ENCODE measurements at regions not wholly inside any gene's neighbourhood (a gene's known extent, or its start where the extent isn't known, plus 50 kb on each side); places are given as distances from the start of the nearest gene placed in this dataset.
"Not testable (repeated sequence)": the region's sequence is repeated elsewhere in the genome, so short reads cannot be mapped to it uniquely, and the experiment has no call there.

DNA sequence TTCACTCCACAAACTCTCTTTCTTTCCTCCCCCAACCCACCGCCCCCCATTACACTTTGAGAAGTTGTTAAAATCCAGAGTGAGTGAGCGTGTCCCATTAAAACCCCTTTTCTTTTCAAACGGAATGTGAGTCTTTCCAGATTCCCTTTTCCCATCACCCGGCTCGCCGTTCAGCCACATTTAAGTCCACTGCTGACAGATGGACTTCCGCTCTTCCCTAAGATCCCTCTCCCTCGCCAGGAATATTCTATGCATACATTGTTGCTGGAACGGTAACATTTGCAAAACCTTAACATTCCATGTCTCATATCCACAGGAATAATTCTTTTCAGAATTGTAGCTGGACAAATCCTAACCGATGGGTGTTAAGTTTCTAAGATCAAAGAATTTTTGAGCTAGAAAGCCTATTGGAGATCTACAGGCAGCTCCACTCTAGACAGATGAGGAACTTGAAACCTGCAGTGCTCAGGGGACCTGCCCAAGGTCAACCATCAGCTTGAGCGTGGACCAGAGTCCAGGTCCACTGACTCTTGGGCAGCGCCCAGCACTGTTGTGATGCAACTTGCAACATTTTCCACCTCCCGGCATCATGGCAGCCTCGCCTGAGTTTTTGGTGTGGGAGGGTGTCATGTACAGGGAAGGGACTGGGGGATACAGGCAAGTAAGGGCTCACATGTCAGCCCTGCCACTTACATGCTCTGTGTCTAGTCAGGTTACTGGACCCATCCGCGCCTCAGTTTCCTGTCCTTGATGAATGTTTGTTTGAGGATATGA lies 500.1 kb downstream of the CCDC171 start:
- no peak for DNase-seq (ENCODE audit: low read depth in 2 of 2)

GRCh38 chr9:16057541-16057940 lies 504.7 kb downstream of the CCDC171 start:
- DNase-seq (ENCODE audit: low read depth in 2 of 2) = no peak

GRCh38 chr9:16058131-16058549 lies 505.3 kb downstream of the CCDC171 start:
- DNase-seq (ENCODE audit: low read depth in 2 of 2) = no peak

DNA sequence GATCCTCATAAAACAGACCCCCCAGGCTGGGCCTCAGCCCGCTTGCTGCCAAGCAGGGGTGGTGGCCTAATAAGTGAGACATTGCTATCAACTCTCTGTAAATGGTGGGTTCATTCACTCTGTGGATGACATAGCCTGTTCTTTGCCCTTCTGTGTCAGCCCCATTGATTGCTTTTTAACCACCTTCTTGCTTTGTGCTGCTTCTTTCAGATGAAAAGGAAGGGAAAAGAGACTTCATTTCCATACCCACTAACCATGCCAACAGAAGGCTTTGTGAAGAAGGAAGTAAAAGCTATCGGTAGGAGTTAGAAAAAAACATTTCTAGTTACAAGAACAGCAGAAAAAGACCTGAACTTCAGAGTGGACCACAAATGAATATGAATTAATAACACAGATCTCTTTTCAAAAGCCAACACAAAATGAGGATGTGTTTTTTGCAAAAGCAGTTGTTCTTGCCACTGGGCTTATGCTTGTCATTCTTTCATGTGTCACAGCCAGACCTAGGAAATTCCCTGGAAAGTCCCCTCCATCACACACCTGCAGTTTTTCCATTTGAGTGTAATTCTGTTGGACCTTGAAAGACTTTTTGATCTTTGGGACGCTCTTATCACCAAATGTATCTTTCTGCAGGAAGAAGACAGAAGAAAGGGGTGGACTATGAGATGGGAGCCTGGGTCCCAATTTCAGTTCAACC lies 507.7 kb downstream of the CCDC171 start:
- DNase-seq (ENCODE audit: low read depth in 2 of 2) = no peak

- no peak for DNase-seq (ENCODE audit: low read depth in 2 of 2)
These were observed 509.8 kb downstream of the CCDC171 start for GRCh38 chr9:16062542-16063240.

- no peak for DNase-seq (ENCODE audit: low read depth in 2 of 2)
These were observed 510.4 kb downstream of the CCDC171 start for GRCh38 chr9:16063241-16063591.

- DNase-seq (ENCODE audit: low read depth in 2 of 2) = no peak
These were observed 511.9 kb downstream of the CCDC171 start for GRCh38 chr9:16064771-16065170.

DNA sequence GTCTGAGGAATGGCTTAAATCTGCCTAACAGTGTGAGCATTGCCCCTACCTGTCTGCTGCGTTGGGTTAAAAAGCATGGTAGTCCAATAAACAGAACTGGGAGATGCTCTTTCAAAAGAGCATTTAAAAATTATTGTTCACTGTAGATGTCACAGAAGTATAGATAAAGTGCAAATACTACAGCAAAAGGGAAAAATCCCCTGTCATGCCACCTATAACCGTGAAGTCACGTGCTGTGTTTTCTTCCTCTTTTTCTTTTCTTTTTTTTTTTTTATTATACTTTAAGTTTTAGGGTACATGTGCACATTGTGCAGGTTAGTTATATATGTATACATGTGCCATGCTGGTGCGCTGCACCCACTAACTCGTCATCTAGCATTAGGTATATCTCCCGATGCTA lies 513.4 kb downstream of the CCDC171 start:
- not testable (repeated sequence) for DNase-seq (ENCODE audit: low read depth in 2 of 2)

- no peak for DNase-seq (ENCODE audit: low read depth in 2 of 2)
These were observed 515.6 kb downstream of the CCDC171 start for GRCh38 chr9:16068476-16068875.

DNA sequence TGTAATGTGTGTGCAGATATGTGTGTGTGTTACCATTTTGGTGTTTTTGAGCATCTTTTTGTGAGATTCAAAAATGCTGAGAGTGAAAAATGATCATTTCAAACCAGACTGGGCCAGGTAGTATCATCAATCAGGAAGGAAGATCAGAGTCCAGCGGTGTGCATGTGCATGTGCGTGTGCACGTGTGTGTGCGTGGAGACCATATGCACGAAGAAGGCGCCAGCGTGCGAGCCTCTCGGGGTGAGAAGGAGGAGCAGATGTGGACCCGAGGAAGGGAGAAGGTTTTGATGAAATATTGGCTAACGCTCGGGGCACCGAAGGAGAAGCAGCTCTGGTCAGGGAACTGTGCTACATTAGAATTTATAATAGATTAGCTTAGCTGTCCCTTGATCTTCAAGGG lies 516.4 kb downstream of the CCDC171 start:
- DNase-seq (ENCODE audit: low read depth in 2 of 2) = no peak

GRCh38 chr9:16069671-16070454 lies 517.0 kb downstream of the CCDC171 start:
- DNase-seq (ENCODE audit: low read depth in 2 of 2) = no peak

DNA sequence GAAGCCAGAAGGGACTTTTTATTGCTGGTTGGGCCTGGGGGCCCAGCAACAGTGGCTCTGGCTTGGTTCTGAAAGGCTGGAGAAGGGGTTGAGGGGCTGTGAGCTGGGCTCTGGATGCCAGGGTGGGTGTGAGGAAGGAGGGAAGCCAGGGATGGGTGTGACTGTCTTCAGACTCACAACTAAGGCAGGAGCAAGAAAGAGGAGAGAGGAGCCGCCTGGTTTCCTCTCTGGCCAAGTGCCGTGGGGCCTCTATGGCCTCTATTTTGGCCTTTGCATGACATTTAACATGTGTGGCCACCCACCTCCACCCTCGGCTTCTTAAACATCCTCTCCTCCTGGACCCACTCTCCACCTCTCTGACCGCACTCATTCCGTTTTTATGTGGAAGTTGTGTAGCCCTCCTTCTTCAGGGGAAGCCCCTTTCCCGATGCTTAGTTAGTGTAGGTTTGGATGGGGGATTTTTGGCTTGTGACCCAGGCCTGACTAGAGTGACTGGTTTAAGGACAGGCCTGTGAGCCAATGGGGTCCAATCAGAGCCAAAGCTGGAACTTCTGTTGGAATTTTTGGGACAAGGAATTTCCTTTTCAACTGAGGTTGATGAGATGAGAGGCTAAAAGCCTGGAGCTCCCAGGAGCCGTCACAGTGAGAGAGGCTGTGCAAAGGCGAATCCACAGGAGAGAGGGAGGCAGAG lies 517.8 kb downstream of the CCDC171 start:
- DNase-seq (ENCODE audit: low read depth in 2 of 2) = no peak

GRCh38 chr9:16071400-16071799 lies 518.6 kb downstream of the CCDC171 start:
- DNase-seq (ENCODE audit: low read depth in 2 of 2) = no peak

DNA sequence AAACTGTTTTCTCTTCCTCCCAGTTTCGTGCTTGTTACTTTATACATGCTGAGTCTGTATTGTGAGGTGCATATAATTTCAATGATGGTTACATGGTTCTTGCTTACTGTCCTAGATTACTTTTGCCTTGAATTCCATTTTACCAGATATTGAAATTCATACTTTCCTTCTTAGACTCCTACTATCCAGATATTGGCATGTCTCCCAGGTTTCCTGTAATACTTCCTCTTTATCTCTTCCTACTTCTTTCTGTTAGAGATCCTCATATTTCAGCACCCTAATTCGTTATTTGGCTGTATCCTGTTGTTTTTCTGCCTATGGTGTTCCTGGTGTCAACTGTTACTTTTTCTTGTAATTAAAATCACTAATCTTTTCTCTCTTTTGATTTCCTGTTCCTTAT lies 522.1 kb downstream of the CCDC171 start:
- DNase-seq (ENCODE audit: low read depth in 2 of 2) = no peak

- DNase-seq (ENCODE audit: low read depth in 2 of 2) = no peak
These were observed 522.9 kb downstream of the CCDC171 start for GRCh38 chr9:16075696-16076095.

DNA sequence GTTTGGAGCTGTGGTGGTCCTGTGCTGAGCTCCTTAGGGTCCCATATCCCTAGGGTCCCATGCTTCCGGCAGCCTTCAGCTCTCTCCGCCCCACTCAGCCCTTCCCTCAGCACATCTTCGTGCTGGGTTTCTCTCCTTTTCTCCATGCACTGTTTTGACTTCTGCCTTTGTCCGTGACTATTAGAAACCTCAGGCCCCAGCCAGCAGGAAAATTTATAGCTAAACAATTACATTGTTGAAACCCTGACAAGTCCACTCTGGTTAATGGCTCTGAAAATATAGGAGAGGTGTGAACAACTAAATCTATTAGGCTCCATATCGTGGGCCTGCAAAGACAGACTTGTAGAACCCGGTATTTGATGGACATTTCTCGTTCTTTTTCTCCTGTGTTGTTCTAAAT lies 523.7 kb downstream of the CCDC171 start:
- no peak for DNase-seq (ENCODE audit: low read depth in 2 of 2)

- DNase-seq (ENCODE audit: low read depth in 2 of 2) = no peak
These were observed 530.0 kb downstream of the CCDC171 start for GRCh38 chr9:16082796-16083195.

GRCh38 chr9:16085167-16085726 lies 532.4 kb downstream of the CCDC171 start:
- DNase-seq (ENCODE audit: low read depth in 2 of 2) = no peak

GRCh38 chr9:16090907-16091629 lies 538.2 kb downstream of the CCDC171 start:
- DNase-seq (ENCODE audit: low read depth in 2 of 2) = no peak
